Neural progenitor cell (in vitro differentiated cells): ENCODE measurements at regions not wholly inside any gene's neighbourhood (a gene's known extent, or its start where the extent isn't known, plus 50 kb on each side); places are given as distances from the start of the nearest gene placed in this dataset.

Source experiments
- EZH2 ChIP-seq: fragments of 200-600 bp; sonication (generic); IDR thresholded peaks from 2 replicates; pipeline ENCODE4 v1.6.1; 2017; ENCODE audit warnings: antibody characterized with exemption, mild to moderate bottlenecking, moderate library complexity
- EZH2phosphoT487 ChIP-seq: fragments of 200-600 bp; sonication (generic); IDR thresholded peaks from 2 replicates; pipeline ENCODE4 v1.6.1; 2017; ENCODE audit warnings: antibody characterized with exemption

DNA sequence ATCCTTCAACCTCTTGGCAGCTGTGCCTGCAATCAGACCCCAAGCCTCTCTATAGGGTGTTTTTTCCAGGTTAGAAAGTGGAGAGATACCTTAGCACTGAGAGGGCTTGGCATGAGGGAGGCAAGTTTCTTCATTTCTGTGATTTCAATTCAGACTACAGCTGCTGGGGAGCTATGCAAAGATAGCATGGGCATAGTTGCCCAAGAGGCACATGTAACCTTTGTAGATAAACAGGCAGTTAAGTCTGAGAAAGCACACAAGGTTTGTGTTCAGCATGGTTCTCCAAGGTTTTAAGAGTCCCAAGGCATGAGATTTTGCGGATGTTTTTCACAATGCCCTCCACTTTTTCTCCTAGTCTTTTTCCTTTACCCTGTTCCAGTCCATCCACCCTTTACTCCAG lies 385.0 kb upstream of the ETAA1 start:
- TF ChIP-seq EZH2 (no peak), EZH2phosphoT487 (no peak)
